T-helper 1 cell treated with Interleukin-12 subunit alpha and Interleukin-12 subunit beta and Interleukin-4 antibody, amounts not matched to agents 30 μg/mL and 1 μg/mL, for 36 hours (primary cell): ENCODE measurements at regions not wholly inside any gene's neighbourhood (a gene's known extent, or its start where the extent isn't known, plus 50 kb on each side); places are given as distances from the start of the nearest gene placed in this dataset.
"Not testable (repeated sequence)": the region's sequence is repeated elsewhere in the genome, so short reads cannot be mapped to it uniquely, and the experiment has no call there.

ENCODE experiments used
- H3K27ac Mint-ChIP-seq: one replicate; pipeline ENCODE4 v1.8.0; 2021; ENCODE audit warnings: mild to moderate bottlenecking, mixed read lengths
- H3K27me3 Mint-ChIP-seq: one replicate; pipeline ENCODE4 v1.8.0; 2021; ENCODE audit warnings: low read depth, mixed read lengths
- H3K36me3 Mint-ChIP-seq: one replicate; pipeline ENCODE4 v1.8.0; 2021; ENCODE audit warnings: low read depth, mixed read lengths
- H3K4me1 Mint-ChIP-seq: one replicate; pipeline ENCODE4 v1.8.0; 2021; ENCODE audit warnings: low read depth, mixed read lengths
- H3K4me3 Mint-ChIP-seq: one replicate; pipeline ENCODE4 v1.8.0; 2021; ENCODE audit warnings: mild to moderate bottlenecking, moderate library complexity, mixed read lengths
- H3K9me3 Mint-ChIP-seq: one replicate; pipeline ENCODE4 v1.8.0; 2021; ENCODE audit warnings: mixed read lengths

DNA sequence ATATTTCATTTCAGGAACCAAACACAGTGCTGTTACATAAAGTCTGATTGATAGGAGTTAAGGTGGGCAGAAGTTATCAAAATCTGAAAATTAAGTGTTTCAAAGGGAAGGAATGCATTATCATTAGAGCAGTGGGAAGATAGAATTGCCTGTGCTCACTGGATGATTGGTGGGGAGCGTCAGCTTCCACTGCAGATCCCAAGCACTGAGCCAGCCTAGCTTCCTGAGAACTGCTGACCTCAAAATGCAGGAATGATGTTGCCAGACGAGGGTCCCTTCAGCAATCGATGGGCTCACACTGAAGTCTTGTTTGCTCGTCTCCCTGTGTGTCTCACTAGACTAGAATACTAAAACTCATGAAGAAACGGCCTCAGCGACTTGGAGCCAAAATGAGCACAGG, 110.0 kb upstream of the PHACTR1 start:
- no peak overlapping the region for H3K4me3 Mint-ChIP-seq
- H3K27me3 Mint-ChIP-seq: peaks cover 3% of the 10 kb centered on the region
- H3K27ac Mint-ChIP-seq: no peak overlapping the region
- no peaks in the 10 kb centered on the region for H3K9me3 Mint-ChIP-seq
- no peaks in the 10 kb centered on the region for H3K36me3 Mint-ChIP-seq
- H3K4me1 Mint-ChIP-seq: peaks cover 24% of the 10 kb centered on the region

DNA sequence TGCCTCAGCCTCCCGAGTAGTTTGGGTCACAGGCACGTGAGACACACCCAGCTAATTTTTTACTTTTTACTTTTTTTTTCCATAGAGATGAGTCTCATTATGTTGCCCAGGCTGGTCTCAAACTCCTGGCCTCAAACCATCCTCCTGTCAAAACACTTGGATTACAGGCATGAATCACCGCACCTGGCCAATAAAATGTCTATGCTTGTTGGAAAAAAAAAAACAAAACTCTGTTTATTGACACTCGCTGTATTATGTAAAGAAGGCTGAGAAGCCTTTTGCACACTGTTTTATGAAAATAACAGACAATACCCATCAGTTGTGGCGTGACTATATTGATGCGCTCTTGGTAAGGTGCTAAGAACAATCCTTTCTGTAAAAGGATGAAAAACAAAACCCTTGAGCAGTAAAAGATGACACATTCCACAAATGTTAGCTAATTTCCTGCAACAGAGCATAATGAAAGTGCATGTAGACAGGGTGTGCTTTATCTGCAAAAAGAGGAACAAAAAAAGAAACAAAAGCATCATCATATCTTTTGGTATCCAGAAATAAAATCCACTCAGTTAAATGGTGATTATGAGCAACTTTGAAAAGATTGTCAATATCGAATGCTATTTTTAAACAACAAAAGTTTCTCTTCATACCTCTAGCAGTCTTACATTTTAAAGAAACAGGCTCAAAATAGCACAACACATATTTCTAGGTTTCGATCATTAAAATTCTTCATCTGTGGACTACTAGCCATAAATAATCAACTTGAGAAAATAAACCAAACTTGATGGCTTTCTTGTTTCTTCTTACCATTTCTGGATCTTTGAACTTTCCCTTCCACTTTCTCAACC, 108.3 kb upstream of the PHACTR1 start:
- Mint-ChIP-seq H3K27ac (no peak overlapping the region), H3K4me3 (no peak overlapping the region), H3K27me3 (peaks cover 4% of the 10 kb centered on the region), H3K4me1 (peaks cover 24% of the 10 kb centered on the region), H3K36me3 (no peaks in the 10 kb centered on the region), H3K9me3 (no peaks in the 10 kb centered on the region)

DNA sequence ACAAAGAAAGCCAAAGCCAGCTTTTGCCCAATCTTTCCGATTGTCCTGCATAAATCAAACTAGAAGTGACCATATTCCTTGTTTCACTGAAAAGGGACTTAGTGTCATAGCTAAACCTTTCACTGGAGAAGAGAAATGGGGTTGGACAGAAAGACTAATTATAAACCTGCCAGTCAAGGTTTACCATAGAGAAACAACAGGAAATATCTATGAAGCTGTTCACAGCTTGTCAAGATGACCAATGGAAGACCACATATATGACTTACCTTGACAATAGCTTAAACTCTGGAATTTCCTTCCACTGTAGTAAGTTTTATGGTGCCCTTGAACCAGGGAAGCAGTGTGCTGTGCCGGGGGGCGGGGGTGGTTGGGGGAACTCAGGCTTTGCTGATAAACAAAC, 107.7 kb upstream of the PHACTR1 start:
- H3K36me3 Mint-ChIP-seq: no peaks in the 10 kb centered on the region
- no peaks in the 10 kb centered on the region for H3K9me3 Mint-ChIP-seq
- H3K27ac Mint-ChIP-seq: no peak overlapping the region
- no peak overlapping the region for H3K4me3 Mint-ChIP-seq
- H3K27me3 Mint-ChIP-seq: peaks cover 5% of the 10 kb centered on the region
- H3K4me1 Mint-ChIP-seq: peaks cover 24% of the 10 kb centered on the region

DNA sequence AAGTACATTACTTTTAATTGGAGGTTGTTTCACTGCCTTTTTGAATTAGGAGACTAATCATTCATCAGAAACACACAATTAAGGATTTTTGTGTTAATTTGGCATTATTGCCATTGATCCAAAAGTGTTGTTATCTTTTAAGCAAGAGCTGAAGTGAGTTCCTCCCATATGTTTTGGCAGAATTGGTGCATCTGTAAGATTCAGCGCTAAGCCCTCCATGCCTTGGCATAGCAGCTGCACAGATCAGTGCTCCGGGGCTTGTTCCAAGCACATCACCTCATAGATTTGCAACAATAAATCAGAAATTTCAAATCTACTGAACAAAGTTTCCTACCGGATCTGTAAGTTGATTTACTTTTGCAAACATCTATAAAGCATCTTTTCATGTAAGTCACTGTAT, 106.8 kb upstream of the PHACTR1 start:
- no peak overlapping the region for H3K27ac Mint-ChIP-seq
- no peaks in the 10 kb centered on the region for H3K9me3 Mint-ChIP-seq
- H3K4me1 Mint-ChIP-seq: peaks cover 24% of the 10 kb centered on the region
- no peak overlapping the region for H3K4me3 Mint-ChIP-seq
- peaks cover 7% of the 10 kb centered on the region for H3K27me3 Mint-ChIP-seq
- no peaks in the 10 kb centered on the region for H3K36me3 Mint-ChIP-seq

DNA sequence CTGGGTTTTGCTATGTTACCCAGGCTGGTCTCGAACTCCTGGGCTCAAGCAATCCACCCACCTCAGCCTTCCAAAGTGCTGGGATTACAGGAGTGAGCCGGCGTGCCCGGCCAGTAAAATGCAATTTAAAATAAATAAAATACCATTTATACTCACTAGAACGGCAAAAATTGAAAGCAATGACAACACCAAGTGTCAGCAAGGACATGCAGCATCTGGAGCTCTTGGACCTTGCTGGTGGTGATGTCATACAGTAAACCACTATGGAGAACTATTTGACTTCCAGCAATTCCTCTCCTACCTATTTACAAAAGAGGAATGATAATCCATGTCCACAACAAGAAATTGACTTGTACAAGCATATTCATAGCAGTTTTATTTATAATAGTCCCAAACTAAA, 105.7 kb upstream of the PHACTR1 start:
- H3K36me3 Mint-ChIP-seq: no peaks in the 10 kb centered on the region
- no peak overlapping the region for H3K27ac Mint-ChIP-seq
- no peaks in the 10 kb centered on the region for H3K9me3 Mint-ChIP-seq
- peaks cover 11% of the 10 kb centered on the region for H3K27me3 Mint-ChIP-seq
- H3K4me1 Mint-ChIP-seq: peaks cover 21% of the 10 kb centered on the region
- no peak overlapping the region for H3K4me3 Mint-ChIP-seq

DNA sequence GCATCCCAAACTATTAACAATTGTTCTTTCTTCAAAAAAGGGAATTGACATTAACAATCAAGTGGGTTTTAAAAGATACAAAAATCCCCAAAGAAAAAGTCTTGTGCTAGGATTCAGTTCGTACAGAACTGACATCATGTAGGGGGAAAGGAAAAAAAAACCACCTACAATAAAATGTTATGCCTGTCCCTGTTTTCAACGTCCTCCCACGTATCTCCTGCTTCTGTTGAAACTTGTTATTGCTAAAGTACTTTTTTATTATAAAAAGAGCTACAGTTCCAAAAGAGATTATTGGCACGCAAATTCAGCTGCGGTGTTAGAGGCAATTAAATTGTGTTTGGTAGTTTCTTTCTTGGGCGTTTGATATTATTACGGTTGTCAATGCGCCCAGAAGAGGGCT, 102.8 kb upstream of the PHACTR1 start:
- Mint-ChIP-seq H3K4me3 (no peak overlapping the region), H3K27ac (no peak overlapping the region), H3K4me1 (peaks cover 1% of the 10 kb centered on the region), H3K27me3 (peaks cover 11% of the 10 kb centered on the region), H3K9me3 (no peaks in the 10 kb centered on the region), H3K36me3 (no peaks in the 10 kb centered on the region)

DNA sequence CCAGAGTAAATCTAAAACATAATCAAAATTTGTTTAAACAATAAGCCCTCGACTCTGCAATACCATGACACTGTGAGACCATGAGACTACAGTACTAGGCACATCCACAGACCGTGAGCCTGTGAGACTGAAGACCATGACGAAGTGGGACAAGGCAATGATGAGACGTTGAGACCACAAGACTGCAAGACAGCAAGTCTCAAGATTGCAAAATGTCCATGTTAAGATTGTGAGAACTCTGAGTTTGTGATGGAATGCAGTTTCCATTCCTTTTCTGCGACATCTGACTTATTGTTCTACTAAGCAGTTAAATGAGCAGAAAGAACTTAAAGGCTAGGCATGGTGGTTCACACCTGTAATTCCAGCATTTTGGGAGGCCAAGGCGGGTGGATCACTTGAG, 102.1 kb upstream of the PHACTR1 start:
- Mint-ChIP-seq H3K27me3 (peaks cover 11% of the 10 kb centered on the region), H3K4me1 (no peaks in the 10 kb centered on the region), H3K36me3 (no peaks in the 10 kb centered on the region), H3K27ac (no peak overlapping the region), H3K4me3 (no peak overlapping the region), H3K9me3 (no peaks in the 10 kb centered on the region)

DNA sequence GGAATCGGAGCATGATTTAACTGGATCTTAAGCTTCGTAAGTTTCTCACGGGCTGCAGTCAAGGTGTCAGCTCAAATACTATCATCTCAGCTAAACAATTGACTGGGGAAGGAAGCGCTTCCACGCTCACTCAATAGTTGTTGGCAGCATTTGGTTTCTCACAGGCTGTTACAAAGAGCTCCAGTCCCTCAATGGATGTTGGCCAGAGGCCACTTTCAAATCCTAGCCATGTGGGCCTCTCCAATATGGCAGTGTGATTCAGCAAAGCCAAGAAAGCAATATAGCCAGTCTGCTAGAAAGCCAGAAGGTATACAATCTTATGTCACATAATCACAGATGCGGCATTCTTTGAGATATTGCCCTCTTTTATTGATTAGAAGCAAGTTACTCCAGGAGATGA, 98.3 kb upstream of the PHACTR1 start:
- Mint-ChIP-seq H3K9me3 (no peaks in the 10 kb centered on the region), H3K27ac (no peak overlapping the region), H3K27me3 (peaks cover 16% of the 10 kb centered on the region), H3K4me1 (no peaks in the 10 kb centered on the region), H3K4me3 (no peak overlapping the region), H3K36me3 (no peaks in the 10 kb centered on the region)

DNA sequence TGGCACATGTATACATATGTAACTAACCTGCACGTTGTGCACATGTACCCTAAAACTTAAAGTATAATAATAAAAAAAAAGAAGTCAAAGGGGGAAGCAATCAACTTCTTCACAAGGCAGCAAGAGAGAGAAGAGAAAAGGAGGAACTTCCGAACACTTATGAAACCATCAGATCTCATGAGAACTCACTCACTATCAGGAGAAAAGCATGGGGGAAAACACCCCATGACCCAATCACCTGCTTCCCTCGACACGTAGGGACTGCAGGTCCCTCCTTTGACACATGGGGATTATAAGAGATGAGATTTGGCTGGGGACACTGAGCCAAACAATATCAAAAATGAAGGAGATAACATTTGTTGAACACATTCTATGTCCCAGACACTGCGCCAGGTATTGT, 94.8 kb upstream of the PHACTR1 start:
- Mint-ChIP-seq H3K4me3 (no peak overlapping the region), H3K36me3 (no peaks in the 10 kb centered on the region), H3K4me1 (no peaks in the 10 kb centered on the region), H3K27ac (no peak overlapping the region), H3K27me3 (peaks cover 9% of the 10 kb centered on the region), H3K9me3 (no peaks in the 10 kb centered on the region)

DNA sequence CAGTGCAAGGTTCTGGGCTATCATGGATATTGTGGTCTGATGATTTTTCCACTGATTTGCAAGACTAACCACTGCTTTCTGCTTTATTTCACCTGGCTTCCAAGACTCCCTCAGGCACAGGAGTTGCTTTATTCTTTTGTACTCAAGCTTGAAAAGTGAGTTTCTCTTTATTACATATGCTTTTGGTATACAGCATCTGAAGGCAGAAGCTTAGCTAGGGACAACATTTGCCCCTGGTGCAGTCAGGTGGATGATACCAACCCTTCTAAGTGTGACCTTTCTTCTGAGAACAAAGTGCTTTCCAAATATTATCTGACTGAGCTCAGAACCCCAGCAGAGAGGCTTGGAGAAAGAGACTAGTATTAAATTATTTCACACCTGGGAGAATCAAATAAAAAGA, 94.0 kb upstream of the PHACTR1 start:
- Mint-ChIP-seq H3K27me3 (peaks cover 9% of the 10 kb centered on the region), H3K27ac (no peak overlapping the region), H3K4me3 (no peak overlapping the region), H3K9me3 (no peaks in the 10 kb centered on the region), H3K4me1 (no peaks in the 10 kb centered on the region), H3K36me3 (no peaks in the 10 kb centered on the region)

DNA sequence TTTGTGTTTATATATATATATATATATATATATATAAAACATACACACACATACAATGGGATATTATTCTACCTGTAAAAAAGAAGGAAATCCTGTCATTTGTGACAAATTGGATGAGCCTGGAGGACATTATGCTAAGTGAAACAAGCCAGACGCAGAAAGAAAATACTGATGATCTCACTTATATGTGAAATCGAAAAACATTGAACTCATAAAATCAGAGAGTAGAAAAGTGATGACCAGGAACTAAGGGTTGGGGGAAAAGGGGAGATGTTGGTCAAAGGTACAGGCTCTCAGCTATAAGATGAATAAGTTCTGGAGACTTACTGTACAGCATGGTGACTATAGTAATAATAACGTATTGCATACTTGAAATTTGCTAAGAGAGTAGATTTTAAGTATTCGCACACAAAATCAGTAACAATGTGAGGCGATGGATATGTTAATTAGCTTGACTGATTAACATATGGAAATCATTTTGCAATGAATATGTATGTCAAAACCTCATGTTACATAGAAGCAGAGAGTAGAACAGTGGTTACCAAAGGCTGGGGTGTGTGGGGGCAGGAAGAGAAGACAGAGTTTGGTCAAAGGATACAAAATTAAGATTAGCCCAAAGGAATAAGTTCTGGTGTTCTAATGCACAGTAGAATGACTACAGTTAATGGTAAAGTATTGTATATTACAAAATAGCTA, 92.3 kb upstream of the PHACTR1 start:
- H3K4me3 Mint-ChIP-seq: no peak overlapping the region
- H3K36me3 Mint-ChIP-seq: no peaks in the 10 kb centered on the region
- no peaks in the 10 kb centered on the region for H3K4me1 Mint-ChIP-seq
- no peaks in the 10 kb centered on the region for H3K9me3 Mint-ChIP-seq
- no peak overlapping the region for H3K27ac Mint-ChIP-seq
- H3K27me3 Mint-ChIP-seq: peaks cover 9% of the 10 kb centered on the region

DNA sequence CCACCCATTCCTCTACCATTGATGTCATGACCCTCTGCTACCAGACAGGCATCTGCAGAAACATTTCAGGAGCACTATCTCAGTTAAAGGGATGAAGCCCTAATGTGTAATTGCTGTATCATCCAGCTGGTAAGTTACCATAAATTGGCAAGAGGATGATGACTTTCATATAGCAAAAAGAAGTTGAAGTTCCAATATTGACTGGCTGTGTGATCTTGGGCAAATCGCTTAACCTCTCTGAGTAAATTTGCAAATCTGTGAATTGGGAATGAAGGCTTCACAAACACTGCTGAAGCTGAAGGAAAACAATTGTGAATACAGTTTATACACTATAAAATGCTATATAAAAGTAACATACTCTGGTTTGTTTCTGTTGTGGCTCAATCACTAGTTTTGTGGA, 89.5 kb upstream of the PHACTR1 start:
- Mint-ChIP-seq H3K27me3 (peaks cover 6% of the 10 kb centered on the region), H3K9me3 (no peaks in the 10 kb centered on the region), H3K36me3 (no peaks in the 10 kb centered on the region), H3K4me3 (no peak overlapping the region), H3K4me1 (no peaks in the 10 kb centered on the region), H3K27ac (no peak overlapping the region)

DNA sequence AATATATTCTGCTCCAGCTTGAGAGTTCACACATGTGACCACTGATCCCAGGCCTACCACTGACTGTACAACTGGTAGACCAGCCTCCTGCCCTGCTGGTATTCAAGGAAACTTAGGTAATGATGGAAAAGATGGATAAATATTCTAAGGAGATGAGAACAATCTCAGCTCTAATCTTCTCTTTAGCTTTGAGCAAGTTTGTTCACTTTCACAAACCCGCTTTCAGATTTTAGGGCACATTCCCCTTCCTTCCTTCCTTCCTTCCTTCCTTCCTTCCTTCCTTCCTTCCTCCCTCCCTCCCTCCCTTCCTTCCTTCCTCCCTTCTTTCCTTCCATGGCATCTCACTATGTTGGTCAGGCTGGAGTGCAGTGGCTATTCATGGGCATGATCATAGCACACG, 88.2 kb upstream of the PHACTR1 start:
- Mint-ChIP-seq H3K27ac (no peak overlapping the region), H3K4me3 (no peak overlapping the region), H3K4me1 (no peaks in the 10 kb centered on the region), H3K27me3 (peaks cover 6% of the 10 kb centered on the region), H3K9me3 (no peaks in the 10 kb centered on the region), H3K36me3 (no peaks in the 10 kb centered on the region)

DNA sequence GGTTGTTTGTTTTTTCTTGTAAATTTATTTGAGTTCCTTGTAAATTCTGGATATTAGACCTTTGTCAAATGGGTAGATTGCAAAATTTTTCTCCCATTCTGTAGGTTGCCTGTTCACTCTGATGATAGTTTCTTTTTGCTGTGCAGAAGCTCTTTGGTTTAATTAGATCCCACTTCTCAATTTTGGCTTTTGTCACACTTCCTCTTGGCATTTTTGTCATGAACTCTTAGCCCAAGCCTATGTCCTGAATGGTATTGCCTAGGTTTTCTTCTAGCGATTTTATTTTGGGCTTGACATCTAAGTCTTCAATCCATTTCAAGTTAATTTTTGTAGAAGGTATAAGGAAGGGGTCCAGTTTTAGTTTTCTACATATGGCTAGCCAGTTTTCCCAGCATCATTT, 82.8 kb upstream of the PHACTR1 start:
- not testable (repeated sequence) for H3K9me3 Mint-ChIP-seq, H3K27ac Mint-ChIP-seq, H3K4me3 Mint-ChIP-seq, H3K4me1 Mint-ChIP-seq, H3K36me3 Mint-ChIP-seq
- H3K27me3 Mint-ChIP-seq: peaks cover 28% of the 10 kb centered on the region

DNA sequence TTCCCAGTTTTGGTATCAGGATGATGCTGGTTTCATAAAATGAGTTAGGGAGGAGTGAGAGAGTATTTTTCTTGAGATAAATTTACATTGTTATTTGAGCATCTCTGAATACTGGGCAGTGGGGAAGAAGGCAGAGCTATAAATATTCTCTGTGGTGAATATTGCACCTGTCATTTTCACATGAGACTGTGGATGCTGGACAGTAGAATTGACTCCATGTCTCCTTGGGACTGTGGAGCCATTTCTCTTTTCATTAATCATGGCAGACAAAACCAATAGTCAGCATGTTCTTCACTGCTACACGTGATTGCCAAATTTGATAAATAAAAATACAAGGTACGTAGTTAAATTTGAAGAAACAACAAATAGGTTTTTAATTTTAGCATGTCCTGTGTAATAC, 81.2 kb upstream of the PHACTR1 start:
- peaks cover 4% of the 10 kb centered on the region for H3K4me1 Mint-ChIP-seq
- H3K27ac Mint-ChIP-seq: no peak overlapping the region
- no peak overlapping the region for H3K4me3 Mint-ChIP-seq
- no peaks in the 10 kb centered on the region for H3K36me3 Mint-ChIP-seq
- H3K9me3 Mint-ChIP-seq: no peaks in the 10 kb centered on the region
- peaks cover 28% of the 10 kb centered on the region for H3K27me3 Mint-ChIP-seq
